ENCODE measurements at regions not wholly inside any gene's neighbourhood (a gene's known extent, or its start where the extent isn't known, plus 50 kb on each side); places are given as distances from the start of the nearest gene placed in this dataset.

- no peak for TF ChIP-seq CTCF (IDR thresholded peaks at IDR 0.05)
- TF ChIP-seq EP300 (IDR thresholded peaks at IDR 0.05): no peak
These were observed 110.8 kb upstream of the ARL4C start for GRCh38 chr2:234607691-234608090.

Data from esophagus muscularis mucosa (tissue), 3 donors.